PC-3 (cell line): ENCODE measurements at regions not wholly inside any gene's neighbourhood (a gene's known extent, or its start where the extent isn't known, plus 50 kb on each side); places are given as distances from the start of the nearest gene placed in this dataset.

Experiments
- CTCF ChIP-seq: fragments of 300-600 bp; sonication (generic); conservative IDR thresholded peaks from 2 replicates; pipeline ENCODE4 v1.5.1; 2017; ENCODE audit warnings: antibody characterized with exemption, low read depth, mild to moderate bottlenecking, low read length
- EZH2 ChIP-seq: fragments of 300-600 bp; sonication (generic); IDR thresholded peaks from one replicate; pipeline ENCODE4 v1.6.1; 2017; ENCODE audit warnings: antibody characterized with exemption, mild to moderate bottlenecking, low read length; ENCODE audit not compliant: unreplicated experiment

- TF ChIP-seq CTCF (no peak), EZH2 (no peak)
Measured at GRCh38 chr2:238741277-238741676, 106.6 kb upstream of the TWIST2 start.
